Psoas muscle (tissue), 7 donors: ENCODE measurements at regions not wholly inside any gene's neighbourhood (a gene's known extent, or its start where the extent isn't known, plus 50 kb on each side); places are given as distances from the start of the nearest gene placed in this dataset.

Experiments used
- ATAC-seq, 4 donors: fragments of 200-7000 bp; cut with Tn5 transposase; one replicate each; pipeline ENCODE4 v1.9.1; 2020; ENCODE audit warnings: moderate library complexity in 3 of 4, mild to moderate bottlenecking in 2 of 4
- DNase-seq, 2 donors: peaks; one replicate each; pipeline ENCODE4 v3.0.0-alpha.2; 2020
- H3K27ac ChIP-seq: fragments of 200-600 bp; one replicate; pipeline ENCODE4 v1.8.0; 2022
- H3K27me3 ChIP-seq, 3 donors: fragments of 200-600 bp in 1 of 3; one replicate each; pipeline versions ENCODE4 v1.6.1 to v1.8.0; 2013 to 2022; ENCODE audit warnings: low read length in 2 of 3, mild to moderate bottlenecking in 2 of 3, moderate library complexity in 1 of 3; ENCODE audit not compliant: insufficient read depth in 3 of 3
- H3K36me3 ChIP-seq, 2 donors: fragments of 200-600 bp in 1 of 2; one replicate each; pipeline versions ENCODE4 v1.6.1 to v1.8.0; 2013 to 2022; ENCODE audit warnings: low read depth in 1 of 2, mild to moderate bottlenecking in 1 of 2, moderate library complexity in 1 of 2; ENCODE audit not compliant: insufficient read depth in 1 of 2
- H3K4me1 ChIP-seq: fragments of 200-600 bp; one replicate; pipeline ENCODE4 v1.8.0; 2022
- H3K4me3 ChIP-seq: fragments of 200-600 bp; one replicate; pipeline ENCODE4 v1.8.0; 2022; ENCODE audit warnings: mild to moderate bottlenecking
- H3K9me3 ChIP-seq: fragments of 200-600 bp; one replicate; pipeline ENCODE4 v1.8.0; 2022
- WGBS, 3 donors: extraction: QIAGEN DNeasy Blood & Tissue Kit; methylation state at CpG; one replicate each; pipeline versions ENCODE4 v1.1.6 to v1.1.7; 2013; 5-methylcytosine and 5-hydroxymethylcytosine counted together
- intact Hi-C, 2 donors: fragments of 100-400 bp; cut with DNase I; formaldehyde crosslinking; loops; one replicate each; pipeline versions ENCODE4 v1.11.0 to v1.14.2; 2022
- TF ChIP-seq, protein P1 (sequence below): fragments of 200-600 bp; IDR thresholded peaks from one replicate; pipeline ENCODE4 v1.8.0; 2022; ENCODE audit warnings: antibody characterized with exemption
- donor health status: healthy with polysubstance abuse.
- donor health status: DM: no; HTN: no; CAD: no; lungs with moderate emphysema.
- donor health status: Bipolar disorder and iron deficiency.
- donor health status: healthy.
- donor health status: DM: yes; HTN: yes; CAD: no.
- donor health status: DM: no; HTN: no; CAD: no.
- donor health status: DM: yes; HTN: yes; CAD: no.

DNA sequence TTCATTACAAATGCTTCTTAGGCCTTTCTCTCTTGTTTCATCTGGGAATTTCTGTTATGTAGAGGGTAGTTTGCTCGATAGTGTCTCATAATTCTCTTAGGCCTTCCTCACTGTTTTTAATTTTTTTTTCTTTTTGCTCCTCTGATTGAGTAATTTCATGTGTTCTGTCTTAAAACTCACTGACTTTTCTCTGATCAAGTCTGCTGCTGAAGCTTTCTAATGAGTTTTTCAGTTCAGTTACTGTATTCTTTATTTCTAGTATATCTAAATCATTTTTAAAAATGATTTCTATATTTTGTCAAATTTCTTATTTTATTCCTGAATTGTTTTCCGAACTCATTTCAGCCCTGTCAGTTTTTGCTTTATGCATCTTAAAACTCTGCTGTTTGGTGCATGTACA is 228.0 kb downstream of the MID1IP1 start:
- WGBS, 3 donors: 65 to 90% (median 90%) methylated on average over 2 of the region's 2 CpGs
- Histone ChIP-seq H3K4me1 (no peaks in the 10 kb centered on the region), H3K36me3 (no peaks in the 10 kb centered on the region), H3K4me3 (no peak overlapping the region), H3K27me3 (no peaks in the 10 kb centered on the region), H3K27ac (no peak overlapping the region), H3K9me3 (peaks cover 27% of the 10 kb centered on the region)
- TF ChIP-seq, protein P1, sequence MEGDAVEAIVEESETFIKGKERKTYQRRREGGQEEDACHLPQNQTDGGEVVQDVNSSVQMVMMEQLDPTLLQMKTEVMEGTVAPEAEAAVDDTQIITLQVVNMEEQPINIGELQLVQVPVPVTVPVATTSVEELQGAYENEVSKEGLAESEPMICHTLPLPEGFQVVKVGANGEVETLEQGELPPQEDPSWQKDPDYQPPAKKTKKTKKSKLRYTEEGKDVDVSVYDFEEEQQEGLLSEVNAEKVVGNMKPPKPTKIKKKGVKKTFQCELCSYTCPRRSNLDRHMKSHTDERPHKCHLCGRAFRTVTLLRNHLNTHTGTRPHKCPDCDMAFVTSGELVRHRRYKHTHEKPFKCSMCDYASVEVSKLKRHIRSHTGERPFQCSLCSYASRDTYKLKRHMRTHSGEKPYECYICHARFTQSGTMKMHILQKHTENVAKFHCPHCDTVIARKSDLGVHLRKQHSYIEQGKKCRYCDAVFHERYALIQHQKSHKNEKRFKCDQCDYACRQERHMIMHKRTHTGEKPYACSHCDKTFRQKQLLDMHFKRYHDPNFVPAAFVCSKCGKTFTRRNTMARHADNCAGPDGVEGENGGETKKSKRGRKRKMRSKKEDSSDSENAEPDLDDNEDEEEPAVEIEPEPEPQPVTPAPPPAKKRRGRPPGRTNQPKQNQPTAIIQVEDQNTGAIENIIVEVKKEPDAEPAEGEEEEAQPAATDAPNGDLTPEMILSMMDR: no peak
- DNase-seq: no peak
- intact Hi-C loops: no loop called here
- ATAC-seq: no peak

DNA sequence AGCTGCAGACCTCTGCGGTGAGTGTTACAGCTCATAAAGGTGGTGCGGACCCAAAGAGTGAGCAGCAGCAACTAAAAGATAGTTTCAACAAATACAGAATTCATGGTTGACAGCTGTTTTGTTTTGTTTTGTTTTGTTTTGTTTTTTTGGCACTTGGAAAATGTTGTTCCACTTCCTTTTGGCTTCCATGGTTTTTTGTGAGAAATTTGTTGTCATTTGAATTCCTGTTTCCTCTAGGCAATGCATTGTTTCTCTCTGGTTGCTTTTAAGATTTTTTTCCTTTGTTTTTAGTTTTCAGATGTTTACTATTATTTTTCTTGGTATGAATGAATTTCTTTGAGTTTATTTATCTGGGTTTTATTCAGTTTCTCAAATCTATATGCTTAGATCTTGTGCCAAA is 229.4 kb downstream of the MID1IP1 start:
- no peak overlapping the region for H3K4me3 ChIP-seq
- ATAC-seq (no peak), DNase-seq (no peak)
- intact Hi-C loops: no loop called here
- H3K36me3 ChIP-seq: no peaks in the 10 kb centered on the region
- WGBS, 3 donors: 96 to 100% (median 100%) methylated on average over 2 of the region's 2 CpGs
- peaks cover 27% of the 10 kb centered on the region for H3K9me3 ChIP-seq
- TF ChIP-seq, protein P1: no peak
- H3K4me1 ChIP-seq: no peaks in the 10 kb centered on the region
- H3K27ac ChIP-seq: no peak overlapping the region
- H3K27me3 ChIP-seq: no peaks in the 10 kb centered on the region

DNA sequence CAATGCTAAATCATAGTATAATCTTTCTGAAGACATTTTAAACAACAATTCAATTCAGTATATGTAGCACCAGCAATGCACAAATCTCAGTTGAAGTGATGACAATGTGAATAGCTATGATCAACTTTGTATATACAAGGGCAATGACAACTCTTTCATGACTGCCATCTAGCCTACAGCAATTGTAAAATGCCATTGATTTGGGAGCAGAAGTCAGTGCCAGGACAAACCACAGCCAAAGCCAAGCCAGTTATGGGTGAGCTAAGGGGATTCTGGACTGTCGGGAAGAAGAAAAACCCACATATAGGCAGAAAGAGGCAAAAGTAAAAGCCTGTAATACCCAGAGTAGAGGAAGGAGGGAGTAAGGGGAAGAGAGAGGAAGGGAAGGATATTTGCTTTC is 238.6 kb downstream of the MID1IP1 start:
- H3K4me3 ChIP-seq: no peak overlapping the region
- ATAC-seq (no peak), DNase-seq (no peak)
- TF ChIP-seq, protein P1: no peak
- H3K36me3 ChIP-seq: no peaks in the 10 kb centered on the region
- H3K4me1 ChIP-seq: no peaks in the 10 kb centered on the region
- no peaks in the 10 kb centered on the region for H3K9me3 ChIP-seq
- peaks cover 0 to 11% (median 0%) of the 10 kb centered on the region in 3 donors for H3K27me3 ChIP-seq
- no peak overlapping the region for H3K27ac ChIP-seq
- intact Hi-C loops: no loop called here
- 59 to 71% (median 64%) methylated on average over 1 of the region's 1 CpG for WGBS, 3 donors

DNA sequence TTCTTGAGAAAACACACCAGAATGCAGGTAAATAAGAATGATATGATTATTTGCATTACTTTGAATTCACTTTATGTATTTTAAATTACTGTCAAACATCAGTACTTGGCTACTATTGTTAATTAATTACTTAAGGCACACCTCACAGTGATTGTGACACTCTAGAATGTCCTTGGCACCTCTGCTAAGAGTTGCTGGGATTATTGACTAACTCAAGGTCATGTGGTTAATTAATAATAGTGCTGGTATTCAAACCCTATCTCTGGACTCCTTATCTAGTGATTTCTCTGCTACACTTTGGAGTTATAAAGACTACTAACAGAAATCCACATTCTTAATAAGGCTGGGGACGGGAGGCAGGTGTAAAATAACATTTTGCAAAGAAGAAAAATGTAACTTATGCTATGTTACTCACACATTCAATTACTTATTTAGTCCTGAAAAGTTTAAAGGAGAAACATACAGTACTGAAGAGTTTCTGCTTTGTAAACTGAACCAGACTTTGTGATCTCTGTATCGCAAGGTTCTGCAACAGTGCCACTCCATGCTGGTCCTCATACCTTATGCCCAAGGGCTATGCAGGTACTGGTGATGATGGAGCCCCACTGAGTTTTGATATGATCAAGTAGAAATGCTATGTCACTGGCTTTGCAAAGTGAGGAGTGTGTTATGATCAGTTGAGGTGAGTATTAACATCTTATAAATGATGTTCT is 242.7 kb downstream of the MID1IP1 start:
- TF ChIP-seq, protein P1: no peak
- Histone ChIP-seq H3K36me3 (no peaks in the 10 kb centered on the region), H3K27ac (no peak overlapping the region), H3K9me3 (no peaks in the 10 kb centered on the region), H3K27me3 (peaks cover 0 to 5% (median 0%) of the 10 kb centered on the region in 3 donors), H3K4me3 (no peak overlapping the region), H3K4me1 (no peaks in the 10 kb centered on the region)
- whole genome bisulfite sequencing, 3 donors: 80 to 93% (median 85%) methylated on average over 2 of the region's 2 CpGs
- ATAC-seq (no peak), DNase-seq (no peak)
- intact Hi-C loops: no loop called here

DNA sequence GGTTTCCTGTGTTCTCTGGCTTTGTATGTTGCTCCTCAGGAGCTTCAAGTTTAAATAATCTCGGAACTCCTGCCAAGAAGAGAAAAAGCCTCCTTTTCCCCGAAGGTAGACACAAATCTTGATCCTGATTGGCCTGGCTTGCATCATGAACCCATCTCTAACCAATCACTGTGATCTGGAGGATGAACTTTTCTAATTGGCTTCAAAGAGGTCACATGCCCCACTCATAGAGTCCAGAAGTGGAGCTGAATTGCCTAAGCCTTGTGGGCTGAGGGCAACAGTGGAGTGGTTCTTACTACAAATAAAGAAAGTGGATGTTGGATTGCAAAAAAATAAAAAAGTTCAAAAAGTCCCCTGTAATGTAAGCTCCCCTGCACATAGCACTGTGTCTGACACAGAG is 245.9 kb downstream of the MID1IP1 start:
- ATAC-seq (no peak), DNase-seq (no peak)
- Histone ChIP-seq H3K4me3 (no peak overlapping the region), H3K4me1 (no peaks in the 10 kb centered on the region), H3K36me3 (no peaks in the 10 kb centered on the region), H3K27me3 (peaks cover 0 to 4% (median 0%) of the 10 kb centered on the region in 3 donors), H3K9me3 (no peaks in the 10 kb centered on the region), H3K27ac (no peak overlapping the region)
- TF ChIP-seq, protein P1: no peak
- WGBS, 3 donors: 68 to 95% (median 72%) methylated on average over 2 of the region's 2 CpGs
- intact Hi-C loops: no loop called here
